GM21360 (cell line): ENCODE measurements at regions not wholly inside any gene's neighbourhood (a gene's known extent, or its start where the extent isn't known, plus 50 kb on each side); places are given as distances from the start of the nearest gene placed in this dataset.

Source experiments
- ATAC-seq: cut with Tn5 transposase; IDR thresholded peaks from one replicate; pipeline ENCODE4 v1.9.1; 2021; ENCODE audit warnings: mild to moderate bottlenecking, moderate library complexity; ENCODE audit not compliant: unreplicated experiment

GRCh38 chr7:116083796-116084195, 53.2 kb upstream of the TFEC start:
- no peak for ATAC-seq

- ATAC-seq: no peak
Observed at GRCh38 chr7:116086547-116087045, 56.0 kb upstream of the TFEC start.

DNA sequence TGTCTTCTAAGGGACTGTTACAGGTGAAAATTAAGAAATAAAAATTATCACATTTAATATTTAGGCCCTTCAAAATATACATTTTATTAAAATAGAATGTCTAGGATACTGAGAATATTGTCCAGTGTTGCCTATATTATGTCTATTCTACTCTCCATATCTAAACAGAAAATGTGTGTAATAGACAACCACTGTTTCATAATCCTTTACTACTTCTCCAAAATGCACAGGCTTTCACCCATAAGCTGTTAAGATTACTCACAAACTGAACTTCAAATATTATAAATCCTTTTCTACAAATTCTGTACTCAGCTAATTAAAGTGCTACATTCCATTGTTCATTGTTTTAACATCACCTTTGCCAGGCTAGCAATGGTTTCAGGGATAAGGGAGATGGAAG, 56.7 kb upstream of the TFEC start:
- ATAC-seq: no peak

GRCh38 chr7:116087984-116088383, 57.4 kb upstream of the TFEC start:
- no peak for ATAC-seq

GRCh38 chr7:116089293-116089692, 58.7 kb upstream of the TFEC start:
- no peak for ATAC-seq

DNA sequence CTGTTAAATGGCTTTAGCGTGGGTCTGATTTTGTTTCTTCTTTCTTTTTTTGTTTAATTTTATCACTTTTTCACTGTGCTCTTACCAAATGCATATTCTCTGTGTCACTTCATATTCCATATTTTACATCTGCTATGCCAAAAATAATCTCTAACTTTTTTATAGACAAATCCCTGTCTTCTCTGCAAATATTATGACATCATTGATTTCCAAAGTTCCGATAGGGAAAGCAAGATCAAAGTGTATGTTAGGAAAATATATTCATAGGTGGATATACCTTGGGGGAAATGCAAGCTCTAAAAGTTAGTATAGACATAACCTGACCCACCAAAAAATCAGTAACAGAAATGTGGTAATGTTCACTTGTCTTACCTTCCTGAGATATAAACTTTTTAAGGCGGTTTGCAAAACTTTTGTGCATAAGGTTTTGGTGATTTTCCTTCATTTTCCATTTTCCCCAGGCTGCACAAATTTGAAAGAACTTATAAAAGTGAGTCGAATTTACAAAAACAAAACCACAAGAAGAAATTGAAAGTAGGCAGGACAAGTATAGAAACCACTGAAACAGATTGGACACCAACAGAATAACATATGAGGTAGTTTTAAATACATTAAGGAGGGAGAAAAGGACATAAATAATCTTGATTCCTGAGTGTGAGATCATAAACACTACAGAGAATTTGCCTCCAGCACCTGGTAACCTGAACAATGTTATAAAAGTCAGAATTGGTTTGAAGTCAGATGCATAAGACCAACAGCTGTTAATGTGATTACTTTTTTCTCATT, 63.1 kb upstream of the TFEC start:
- no peak for ATAC-seq

DNA sequence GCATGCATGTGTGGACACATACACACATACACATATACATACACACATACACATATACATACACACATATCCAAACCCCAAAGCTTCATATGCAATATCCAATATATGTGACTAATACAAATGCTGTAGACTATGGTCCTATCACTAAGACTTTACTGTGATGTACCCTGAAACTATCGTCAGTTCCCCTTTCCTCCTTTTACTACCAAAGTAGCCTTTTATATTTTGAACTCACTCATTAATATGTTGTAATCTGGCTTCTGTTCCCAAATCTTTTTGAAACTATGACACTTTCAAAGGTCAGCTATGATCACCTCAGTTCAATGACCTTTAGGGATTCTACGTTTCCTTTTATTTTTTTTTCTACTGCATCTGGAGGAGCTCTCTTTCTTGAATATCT, 64.8 kb upstream of the TFEC start:
- ATAC-seq: no peak

GRCh38 chr7:116097365-116098009, 66.9 kb upstream of the TFEC start:
- ATAC-seq: no peak

GRCh38 chr7:116098175-116098574, 67.6 kb upstream of the TFEC start:
- no peak for ATAC-seq

DNA sequence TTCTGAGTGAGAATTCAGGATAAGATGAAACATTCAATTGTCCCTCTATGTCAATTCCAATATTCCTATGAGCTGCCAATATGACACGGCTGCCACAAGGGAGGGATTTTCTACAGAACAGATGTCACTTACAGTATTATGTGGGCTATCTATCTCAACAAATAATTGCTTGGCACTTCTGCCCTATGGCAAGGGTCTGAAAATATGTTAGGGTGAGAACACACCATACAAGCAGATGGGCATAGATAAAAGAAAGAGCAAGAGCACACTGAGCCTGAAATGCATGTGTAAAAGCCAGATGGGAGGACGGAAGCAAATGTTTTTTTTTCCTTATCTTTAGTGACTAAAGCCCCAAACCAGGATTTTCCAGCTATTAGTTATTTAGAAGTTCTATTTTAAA, 70.1 kb upstream of the TFEC start:
- ATAC-seq: no peak

- ATAC-seq: no peak
Observed at GRCh38 chr7:116101704-116102103, 71.1 kb upstream of the TFEC start.

DNA sequence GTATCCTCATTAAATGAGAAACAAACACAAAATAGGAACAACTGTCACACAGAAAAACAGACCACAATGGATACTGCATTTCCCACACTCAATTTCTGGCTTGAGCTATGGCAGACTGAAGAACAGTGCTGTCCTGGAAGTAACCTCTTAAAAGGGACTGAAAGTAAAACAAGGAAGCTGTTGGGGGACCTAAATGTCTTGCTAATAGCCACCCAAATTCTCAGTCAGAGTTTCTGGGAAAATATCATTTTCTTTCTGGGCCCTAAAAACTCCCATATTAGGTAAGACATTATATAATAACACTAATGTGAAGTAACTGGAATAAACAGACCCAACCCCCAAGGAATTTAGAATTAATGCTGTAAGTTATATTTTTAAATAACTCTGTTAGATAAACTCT, 80.9 kb upstream of the TFEC start:
- ATAC-seq: peak; percentile 79

GRCh38 chr7:116113310-116113709, 82.7 kb upstream of the TFEC start:
- ATAC-seq: no peak

DNA sequence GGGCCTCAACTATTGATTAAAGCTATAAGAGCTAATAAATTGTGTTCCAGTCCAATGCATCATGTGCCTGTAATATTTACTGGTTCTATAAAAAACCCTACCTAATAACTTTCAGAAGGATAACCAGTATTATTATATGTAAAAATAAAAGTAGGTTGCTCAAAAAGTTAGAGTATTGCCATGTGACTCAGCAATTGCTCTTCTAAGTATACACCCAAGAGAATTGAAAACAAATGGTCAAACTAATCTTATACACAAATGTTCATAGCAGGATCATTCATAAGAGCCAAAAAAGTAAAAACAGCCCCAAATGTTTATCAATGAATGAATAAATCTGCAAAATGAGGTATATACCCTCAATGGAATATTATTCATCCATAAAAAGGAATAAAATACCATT, 89.5 kb upstream of the TES start:
- no peak for ATAC-seq

GRCh38 chr7:116122972-116123595, 87.3 kb upstream of the TES start:
- no peak for ATAC-seq

- ATAC-seq: no peak
Observed at GRCh38 chr7:116128139-116128538, 82.2 kb upstream of the TES start.

- ATAC-seq: no peak
Observed at GRCh38 chr7:116135306-116135705, 75.0 kb upstream of the TES start.

DNA sequence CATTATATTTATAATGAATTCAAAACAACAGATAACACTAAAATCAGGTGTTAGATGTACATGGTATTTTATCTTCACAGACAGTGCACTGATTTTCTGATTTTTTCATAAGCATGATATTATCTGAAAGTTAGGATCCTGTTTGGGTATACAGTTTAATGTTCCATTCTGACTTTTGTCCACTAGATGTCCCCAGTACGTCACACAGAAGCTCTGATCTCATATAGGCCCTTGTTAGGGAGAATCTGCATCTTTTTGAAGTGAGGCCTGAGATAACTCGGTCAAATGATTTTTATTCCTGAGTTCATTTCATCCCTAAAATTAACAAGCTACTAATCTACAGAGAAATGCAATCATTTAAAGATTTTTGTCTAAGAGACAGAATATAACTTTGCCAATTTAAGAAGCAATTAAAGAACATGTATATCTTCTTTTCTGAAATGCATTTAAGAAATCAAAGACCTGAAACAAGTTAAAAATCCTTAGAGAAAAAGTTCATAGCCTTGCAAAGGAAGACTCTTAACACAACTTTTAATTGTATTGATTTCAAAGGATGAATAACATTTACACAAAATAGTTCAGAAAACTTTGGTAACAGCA, 72.0 kb upstream of the TES start:
- ATAC-seq: peak; percentile 96

DNA sequence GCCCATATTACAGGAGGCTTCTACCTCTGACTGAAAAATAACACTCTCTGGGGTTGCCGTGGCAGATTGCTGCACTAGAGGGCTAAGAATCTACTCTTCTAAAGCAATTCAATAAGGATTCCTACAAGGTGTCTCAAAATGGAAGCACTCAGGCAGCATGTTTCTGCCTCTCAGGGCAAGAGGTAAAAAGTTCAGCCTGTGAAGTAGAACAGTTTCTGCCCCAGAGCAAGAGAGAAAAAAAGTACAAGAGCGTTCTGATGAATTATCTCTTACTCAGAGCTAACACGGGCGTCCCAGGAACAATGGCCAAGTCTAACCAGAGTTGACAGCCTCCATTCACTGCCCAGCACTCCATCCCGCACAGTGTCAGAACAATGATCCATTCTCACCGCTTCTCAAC, 71.3 kb upstream of the TES start:
- no peak for ATAC-seq

DNA sequence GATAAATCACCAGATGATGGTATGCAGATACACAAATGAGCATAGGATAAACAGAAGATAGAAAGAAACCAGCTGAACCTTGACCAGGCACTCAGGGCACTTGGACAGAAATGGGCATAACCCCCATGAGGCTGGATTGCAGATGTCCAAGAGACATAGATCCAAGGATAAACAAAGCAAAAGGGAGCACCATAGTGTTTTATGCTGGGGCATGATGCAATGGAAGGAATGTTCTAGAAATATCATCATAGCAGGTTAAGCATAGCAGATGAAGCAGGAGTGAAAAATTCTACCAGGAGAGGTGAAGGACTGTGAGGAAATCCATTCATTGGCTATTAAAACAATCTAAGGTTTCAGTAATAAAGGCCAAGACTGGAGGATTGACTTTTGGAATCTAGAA, 70.5 kb upstream of the TES start:
- ATAC-seq: no peak

DNA sequence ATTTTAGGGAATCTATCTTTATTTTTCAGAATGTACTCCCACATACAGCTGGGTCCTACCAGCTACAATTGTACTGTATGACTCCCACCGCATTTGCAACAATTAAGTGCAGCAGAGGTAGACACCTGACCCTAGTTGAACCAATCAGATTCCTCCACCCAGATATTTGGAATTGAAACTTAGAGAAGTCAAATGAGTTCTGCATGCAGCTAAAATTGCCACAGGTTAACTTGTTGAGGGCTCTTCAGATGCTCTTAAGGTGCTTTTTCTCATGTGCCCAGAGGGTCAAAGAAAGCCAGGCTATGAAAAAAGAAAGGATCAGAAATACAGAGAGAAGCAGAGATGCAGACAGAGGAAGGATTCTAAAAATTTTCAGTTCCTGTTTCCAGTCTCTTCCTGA, 68.0 kb upstream of the TES start:
- no peak for ATAC-seq

DNA sequence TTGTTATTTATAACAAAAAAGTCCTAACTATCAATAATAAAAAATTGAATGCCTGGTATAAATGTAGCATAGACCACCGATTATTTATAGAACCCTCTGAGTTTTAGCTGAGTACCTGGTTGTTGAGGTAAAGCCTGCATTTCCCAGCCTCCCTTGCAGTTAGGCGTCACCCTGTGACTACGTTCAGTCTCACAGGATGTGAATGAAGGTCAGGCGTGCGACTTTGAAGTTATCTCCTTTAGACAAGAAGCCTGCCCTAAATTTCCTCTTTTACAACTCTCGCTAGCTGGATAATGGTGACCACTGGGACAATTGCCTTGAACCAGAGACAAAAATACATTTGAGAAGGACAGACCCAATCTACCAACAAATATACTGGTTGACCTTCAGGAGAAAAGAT, 67.5 kb upstream of the TES start:
- ATAC-seq: no peak
